HG02571 (cell line): ENCODE measurements at regions not wholly inside any gene's neighbourhood (a gene's known extent, or its start where the extent isn't known, plus 50 kb on each side); places are given as distances from the start of the nearest gene placed in this dataset.

Source experiments
- ATAC-seq: cut with Tn5 transposase; IDR thresholded peaks from one replicate; pipeline ENCODE4 v1.9.1; 2021; ENCODE audit warnings: mild to moderate bottlenecking, moderate library complexity; ENCODE audit not compliant: unreplicated experiment

GRCh38 chr1:68293609-68294366 is 61.5 kb upstream of the WLS start:
- ATAC-seq, result no peak

DNA sequence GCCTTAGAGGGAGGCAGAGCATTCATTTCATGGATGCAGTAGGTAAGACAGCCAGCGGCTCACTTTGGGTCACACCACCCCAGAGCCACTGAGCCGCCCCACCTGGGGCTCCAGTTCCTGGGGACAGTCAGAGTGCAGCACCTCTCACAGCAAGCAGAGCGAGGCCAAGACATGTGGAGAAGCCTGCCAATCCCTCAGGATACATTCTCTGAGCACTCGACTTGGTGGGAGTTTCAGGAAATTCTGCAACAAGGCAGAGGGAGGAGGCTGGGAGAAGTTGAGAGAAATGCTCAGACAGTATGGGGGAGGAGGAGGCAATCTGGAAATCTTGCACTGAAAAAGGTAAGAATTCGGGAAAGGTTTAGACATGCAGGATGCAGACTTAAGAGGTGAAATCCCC is 60.8 kb upstream of the WLS start:
- ATAC-seq, result no peak

DNA sequence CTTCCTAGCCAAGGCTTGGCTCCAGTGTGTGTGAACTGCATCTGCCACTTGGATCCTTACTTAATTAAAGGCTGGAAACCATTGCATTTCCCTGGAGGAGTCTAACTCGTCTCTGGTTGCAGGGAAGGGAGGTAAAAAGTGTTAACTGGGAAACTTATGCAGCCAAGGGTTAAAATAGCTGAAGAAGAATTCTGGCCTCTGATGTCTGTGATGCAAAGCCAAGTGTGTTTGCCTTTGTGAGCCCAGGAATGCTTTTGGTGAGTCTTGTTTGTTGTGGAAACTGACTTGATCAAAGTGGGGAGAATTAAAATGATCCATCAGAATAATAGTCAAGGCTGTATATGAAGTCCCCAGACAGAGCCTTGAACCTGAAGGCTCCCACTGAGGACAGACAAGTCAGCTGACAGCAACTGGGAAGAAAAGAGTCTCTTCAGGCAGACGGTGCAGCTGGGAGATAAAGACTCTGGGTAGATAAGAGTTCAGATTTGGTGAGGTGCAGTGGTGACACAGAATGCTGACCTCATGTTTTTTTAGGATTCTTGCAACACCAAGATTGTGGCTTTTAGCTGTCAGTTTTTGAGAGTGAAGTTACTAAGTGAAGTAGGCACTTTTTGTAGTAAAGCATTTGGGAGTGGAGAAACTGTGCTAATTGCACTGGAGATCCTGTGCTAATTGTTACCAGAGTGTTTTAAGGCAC is 59.5 kb upstream of the WLS start:
- no peak for ATAC-seq

DNA sequence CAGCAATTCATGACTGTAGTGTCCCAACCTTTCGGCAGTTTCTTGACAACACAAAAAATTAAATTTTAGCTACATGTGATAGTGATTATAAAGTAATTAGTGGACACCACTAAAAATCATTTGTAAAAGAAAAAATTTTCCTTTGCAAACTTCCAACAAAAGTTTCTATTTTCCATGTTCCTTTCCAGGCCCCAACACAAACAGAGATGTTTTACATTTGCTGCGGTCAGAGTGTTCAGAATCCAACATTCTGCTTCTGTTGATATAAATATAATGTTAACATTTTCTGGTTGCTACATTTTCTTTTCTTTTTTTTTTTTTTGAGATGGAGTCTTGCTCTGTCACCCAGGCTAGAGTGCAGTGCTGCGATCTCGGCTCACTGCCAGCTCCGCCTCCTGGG is 54.9 kb upstream of the WLS start:
- ATAC-seq, result no peak

GRCh38 chr1:68285046-68285445 is 52.7 kb upstream of the WLS start:
- ATAC-seq, result no peak

DNA sequence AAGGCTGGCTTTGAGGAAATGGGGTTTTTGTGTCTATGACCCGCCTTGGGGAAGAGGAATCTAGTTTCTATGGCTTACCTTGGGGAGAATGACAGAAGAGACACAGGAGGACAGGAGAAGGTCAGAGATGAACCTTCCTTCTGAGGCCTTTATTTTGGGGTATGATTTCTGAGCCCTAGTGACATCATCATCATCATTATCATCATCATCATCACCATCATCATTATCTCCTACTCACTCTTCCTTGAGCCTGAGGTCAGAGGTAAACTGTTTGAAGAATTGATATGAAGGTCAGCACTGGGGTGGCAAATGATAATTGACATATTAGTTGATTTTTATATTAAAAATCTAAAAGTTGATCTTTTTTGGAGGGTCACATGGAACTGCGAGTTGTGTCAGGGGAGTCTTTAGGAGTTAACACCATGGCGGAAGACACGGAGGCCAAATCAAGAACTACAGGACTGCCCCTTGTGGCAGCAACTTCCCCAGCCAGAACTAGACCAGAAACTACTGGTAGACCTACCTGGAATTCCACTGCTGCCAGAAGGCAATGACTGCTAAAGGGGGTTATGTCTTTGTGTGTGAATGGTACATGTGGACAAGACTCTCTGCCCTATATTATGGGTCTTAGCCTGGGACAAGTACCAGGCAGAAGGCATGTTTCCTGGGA is 49.8 kb upstream of the WLS start:
- ATAC-seq, result no peak
